ENCODE measurements at regions not wholly inside any gene's neighbourhood (a gene's known extent, or its start where the extent isn't known, plus 50 kb on each side); places are given as distances from the start of the nearest gene placed in this dataset.

DNA sequence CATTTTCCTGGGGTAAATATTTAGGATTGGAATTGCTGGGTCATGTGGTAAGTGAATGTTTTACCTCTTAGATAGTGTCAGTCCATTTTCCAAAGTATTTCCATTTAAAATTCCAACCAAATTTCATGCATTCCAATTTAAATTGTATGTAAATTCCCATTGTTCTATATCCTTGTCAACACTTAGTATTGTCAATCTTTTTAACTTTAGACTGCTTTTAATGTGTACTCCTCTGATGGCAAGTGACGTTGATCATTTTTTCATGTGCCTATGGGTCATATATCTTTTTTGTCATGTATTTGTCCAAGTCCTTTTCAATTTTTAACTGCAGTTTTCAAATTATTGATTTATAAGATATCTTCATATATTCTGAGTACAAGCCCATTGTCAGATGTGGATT is 80.8 kb upstream of the FAM20C start:
- TF ChIP-seq CTCF (IDR thresholded peaks at IDR 0.05; ENCODE audit: borderline replicate concordance, extremely low read depth, low read length, poor library complexity, severe bottlenecking): no peak
- no peak for TF ChIP-seq EZH2 (IDR thresholded peaks at IDR 0.05; ENCODE audit: borderline replicate concordance, low read depth, low read length, severe bottlenecking)
